HTR-8/SVneo (cell line): ENCODE measurements at regions not wholly inside any gene's neighbourhood (a gene's known extent, or its start where the extent isn't known, plus 50 kb on each side); places are given as distances from the start of the nearest gene placed in this dataset.
A peak's percentile ranks its signal among the peaks of the same experiment; 100 is the strongest.

ENCODE experiments used
- DNase-seq: peaks from one replicate; pipeline ENCODE4 v3.0.0; 2011; ENCODE audit warnings: low spot score, mixed read lengths; ENCODE audit not compliant: insufficient read length
- FAIRE-seq: peaks from 2 replicates; lab custom pipeline; 2011; peaks lifted over from hg19 to GRCh38; lab: Jason Lieb, UNC

- FAIRE-seq (no peak), DNase-seq (no peak)
Observed at GRCh38 chr16:50888486-50889261, 146.8 kb downstream of the CYLD start.

GRCh38 chr16:50887500-50888298, 145.8 kb downstream of the CYLD start:
- no peak for FAIRE-seq
- DNase-seq, result no peak

GRCh38 chr16:50884066-50884860, 142.4 kb downstream of the CYLD start:
- FAIRE-seq (no peak), DNase-seq (no peak)

GRCh38 chr16:50881956-50882355, 140.1 kb downstream of the CYLD start:
- DNase-seq (no peak), FAIRE-seq (no peak)

GRCh38 chr16:50881331-50881830, 139.5 kb downstream of the CYLD start:
- FAIRE-seq (no peak), DNase-seq (no peak)

GRCh38 chr16:50880926-50881325, 139.0 kb downstream of the CYLD start:
- FAIRE-seq (no peak), DNase-seq (no peak)

GRCh38 chr16:50879873-50880695, 138.2 kb downstream of the CYLD start:
- DNase-seq, result no peak
- FAIRE-seq, result no peak

GRCh38 chr16:50878966-50879615, 137.2 kb downstream of the CYLD start:
- no peak for DNase-seq
- FAIRE-seq, result no peak

- FAIRE-seq (no peak), DNase-seq (no peak)
Observed at GRCh38 chr16:50878536-50878935, 136.7 kb downstream of the CYLD start.

GRCh38 chr16:50876263-50876662, 134.4 kb downstream of the CYLD start:
- FAIRE-seq (no peak), DNase-seq (no peak)

- FAIRE-seq (no peak), DNase-seq (no peak)
Observed at GRCh38 chr16:50868577-50868976, 126.7 kb downstream of the CYLD start.

GRCh38 chr16:50866806-50867205, 124.9 kb downstream of the CYLD start:
- no peak for DNase-seq
- FAIRE-seq, result no peak

- FAIRE-seq (no peak), DNase-seq (no peak)
Observed at GRCh38 chr16:50864386-50864785, 122.5 kb downstream of the CYLD start.

- FAIRE-seq (no peak), DNase-seq (no peak)
Observed at GRCh38 chr16:50863644-50864144, 121.8 kb downstream of the CYLD start.

GRCh38 chr16:50862818-50863643, 121.1 kb downstream of the CYLD start:
- DNase-seq, result no peak
- FAIRE-seq, result no peak

- peak; percentile 26 for DNase-seq
- FAIRE-seq, result no peak
Observed at GRCh38 chr16:50861970-50862411, 120.1 kb downstream of the CYLD start.

GRCh38 chr16:50861451-50861850, 119.6 kb downstream of the CYLD start:
- no peak for FAIRE-seq
- no peak for DNase-seq
